ENCODE measurements at regions not wholly inside any gene's neighbourhood (a gene's known extent, or its start where the extent isn't known, plus 50 kb on each side); places are given as distances from the start of the nearest gene placed in this dataset.

DNA sequence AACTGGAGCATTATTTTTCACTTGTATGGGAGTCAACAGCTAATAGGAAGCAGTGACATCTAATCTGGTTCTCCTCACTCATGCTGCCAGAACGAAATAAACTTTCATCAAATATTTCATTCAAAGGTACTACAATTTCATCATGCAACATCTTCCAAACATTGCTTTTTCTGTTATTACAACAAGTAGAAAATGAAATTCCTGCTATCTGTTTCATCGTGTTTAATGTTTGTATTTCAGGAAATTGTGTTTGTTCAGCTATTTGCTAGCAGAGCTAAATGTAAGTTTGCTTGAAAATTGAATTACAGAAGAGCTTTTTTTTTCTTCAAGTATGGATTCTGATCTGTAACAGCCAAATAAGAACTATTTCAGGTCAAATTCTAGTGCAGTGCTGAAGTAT, 90.1 kb downstream of the SLITRK6 start (continued):
- TF ChIP-seq, protein P1, sequence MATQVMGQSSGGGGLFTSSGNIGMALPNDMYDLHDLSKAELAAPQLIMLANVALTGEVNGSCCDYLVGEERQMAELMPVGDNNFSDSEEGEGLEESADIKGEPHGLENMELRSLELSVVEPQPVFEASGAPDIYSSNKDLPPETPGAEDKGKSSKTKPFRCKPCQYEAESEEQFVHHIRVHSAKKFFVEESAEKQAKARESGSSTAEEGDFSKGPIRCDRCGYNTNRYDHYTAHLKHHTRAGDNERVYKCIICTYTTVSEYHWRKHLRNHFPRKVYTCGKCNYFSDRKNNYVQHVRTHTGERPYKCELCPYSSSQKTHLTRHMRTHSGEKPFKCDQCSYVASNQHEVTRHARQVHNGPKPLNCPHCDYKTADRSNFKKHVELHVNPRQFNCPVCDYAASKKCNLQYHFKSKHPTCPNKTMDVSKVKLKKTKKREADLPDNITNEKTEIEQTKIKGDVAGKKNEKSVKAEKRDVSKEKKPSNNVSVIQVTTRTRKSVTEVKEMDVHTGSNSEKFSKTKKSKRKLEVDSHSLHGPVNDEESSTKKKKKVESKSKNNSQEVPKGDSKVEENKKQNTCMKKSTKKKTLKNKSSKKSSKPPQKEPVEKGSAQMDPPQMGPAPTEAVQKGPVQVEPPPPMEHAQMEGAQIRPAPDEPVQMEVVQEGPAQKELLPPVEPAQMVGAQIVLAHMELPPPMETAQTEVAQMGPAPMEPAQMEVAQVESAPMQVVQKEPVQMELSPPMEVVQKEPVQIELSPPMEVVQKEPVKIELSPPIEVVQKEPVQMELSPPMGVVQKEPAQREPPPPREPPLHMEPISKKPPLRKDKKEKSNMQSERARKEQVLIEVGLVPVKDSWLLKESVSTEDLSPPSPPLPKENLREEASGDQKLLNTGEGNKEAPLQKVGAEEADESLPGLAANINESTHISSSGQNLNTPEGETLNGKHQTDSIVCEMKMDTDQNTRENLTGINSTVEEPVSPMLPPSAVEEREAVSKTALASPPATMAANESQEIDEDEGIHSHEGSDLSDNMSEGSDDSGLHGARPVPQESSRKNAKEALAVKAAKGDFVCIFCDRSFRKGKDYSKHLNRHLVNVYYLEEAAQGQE (IDR thresholded peaks at IDR 0.05; ENCODE audit: low read depth): no peak

DNA sequence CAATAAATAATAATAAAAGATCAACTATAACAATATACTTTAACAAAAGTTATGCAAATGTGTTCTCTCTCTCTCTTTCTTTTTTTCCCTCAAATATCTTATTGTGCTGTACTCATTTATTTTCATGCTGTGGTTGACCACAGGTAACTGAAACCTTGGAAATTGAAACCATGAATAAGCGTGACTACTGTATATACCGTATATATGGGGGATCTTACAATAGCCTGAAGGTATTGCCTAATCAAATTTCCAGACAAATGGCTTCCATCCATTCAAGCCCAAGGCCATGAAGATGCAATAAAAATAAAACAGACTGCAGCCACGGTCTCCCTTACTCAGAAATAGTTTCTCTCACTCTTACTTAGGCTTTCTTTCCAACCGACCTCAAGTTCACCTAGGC, 98.3 kb downstream of the SLITRK6 start:
- H3K27ac ChIP-seq (ENCODE audit: low read depth, low read length): no peak overlapping the region
- no peaks in the 10 kb centered on the region for H3K9me2 ChIP-seq (ENCODE audit: insufficient read depth)
- TF ChIP-seq EZH2 (IDR thresholded peaks at IDR 0.05) (no peak), FOSL1 (IDR thresholded peaks at IDR 0.05; ENCODE audit: low read depth) (no peak), JUND (IDR thresholded peaks at IDR 0.05) (no peak), POLR2AphosphoS5 (IDR thresholded peaks at IDR 0.05; ENCODE audit: low read depth, low read length) (no peak), CBX3 (IDR thresholded peaks at IDR 0.05; ENCODE audit: low read depth) (no peak)
- TF ChIP-seq, protein P2, sequence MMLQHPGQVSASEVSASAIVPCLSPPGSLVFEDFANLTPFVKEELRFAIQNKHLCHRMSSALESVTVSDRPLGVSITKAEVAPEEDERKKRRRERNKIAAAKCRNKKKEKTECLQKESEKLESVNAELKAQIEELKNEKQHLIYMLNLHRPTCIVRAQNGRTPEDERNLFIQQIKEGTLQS (IDR thresholded peaks at IDR 0.05): no peak
- TF ChIP-seq, protein P3, sequence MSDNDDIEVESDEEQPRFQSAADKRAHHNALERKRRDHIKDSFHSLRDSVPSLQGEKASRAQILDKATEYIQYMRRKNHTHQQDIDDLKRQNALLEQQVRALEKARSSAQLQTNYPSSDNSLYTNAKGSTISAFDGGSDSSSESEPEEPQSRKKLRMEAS (IDR thresholded peaks at IDR 0.05): no peak
- no peaks in the 10 kb centered on the region for H3K27me3 ChIP-seq (ENCODE audit: insufficient read depth, low read length)
- no TSS peak for BruUV-seq (replicated peaks)
- intact Hi-C loops (cut with micrococcal nuclease): no loop called here
- no peaks in the 10 kb centered on the region for H3K4me1 ChIP-seq (ENCODE audit: control insufficient read depth in 1 of 2, insufficient read depth in 2 of 2, low read length in 2 of 2)
- no peak overlapping the region for H3K4me2 ChIP-seq (ENCODE audit: low read length)
- no peak overlapping the region for H3K4me3 ChIP-seq (replicated peaks in 1 of 2; ENCODE audit: low read depth in 1 of 2, low read length in 2 of 2)
- no peak overlapping the region for H2AFZ ChIP-seq (ENCODE audit: low read depth, low read length, poor library complexity, severe bottlenecking)
- DNase-seq (ENCODE audit: low read depth, low spot score) (no peak), ATAC-seq (no peak)
- H4K20me1 ChIP-seq (ENCODE audit: insufficient read depth): no peaks in the 10 kb centered on the region
- H3K9me3 ChIP-seq (ENCODE audit: control insufficient read depth in 1 of 2, insufficient read depth in 1 of 2, low read depth in 1 of 2, low read length in 2 of 2): no peaks in the 10 kb centered on the region
- H3K9ac ChIP-seq (ENCODE audit: low read length): no peak overlapping the region
- CTCF ChIA-PET: no interaction called here
- no peaks in the 10 kb centered on the region for H3K79me2 ChIP-seq (ENCODE audit: insufficient read depth, low read length)
- no peaks in the 10 kb centered on the region for H3K36me3 ChIP-seq (ENCODE audit: control insufficient read depth in 1 of 2, insufficient read depth in 2 of 2, low read length in 2 of 2)
- POLR2A ChIA-PET: no interaction called here
- RAD21 ChIA-PET (ENCODE audit: low non-redundant PET in 1 of 2, low total read pairs in 2 of 2, uncharacterized antibody in 2 of 2, unreplicated experiment in 2 of 2): no interaction called here

Measured in HCT116 (cell line).